CD4-positive, alpha-beta T cell treated with Interleukin-4 for 4 hours (primary cell): ENCODE measurements at regions not wholly inside any gene's neighbourhood (a gene's known extent, or its start where the extent isn't known, plus 50 kb on each side); places are given as distances from the start of the nearest gene placed in this dataset.
"Not testable (repeated sequence)": the region's sequence is repeated elsewhere in the genome, so short reads cannot be mapped to it uniquely, and the experiment has no call there.

Source experiments
- DNase-seq: peaks from one replicate; pipeline ENCODE4 v3.0.0-alpha.2; 2020

DNA sequence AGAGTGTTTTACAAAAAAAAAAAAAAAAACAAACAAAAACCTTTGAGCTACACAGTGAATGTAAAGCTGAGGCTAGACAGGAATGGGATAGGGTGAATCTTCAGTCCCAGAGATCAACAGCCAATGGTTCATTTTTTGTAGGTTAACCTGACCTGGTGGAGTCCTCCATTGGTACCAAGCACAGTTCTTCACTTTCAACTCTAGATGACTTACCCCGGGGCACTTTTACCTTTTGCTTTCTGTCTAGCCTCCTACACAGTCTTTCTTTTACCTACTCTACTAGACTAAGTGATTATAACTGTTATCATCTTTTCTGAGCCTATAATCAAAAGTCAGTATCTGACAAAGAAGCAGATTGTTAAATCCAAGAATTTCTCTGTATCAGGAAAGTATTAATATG lies 50.9 kb downstream of the ANXA2R start:
- peak; percentile 33 for DNase-seq

- DNase-seq, result no peak
Observed at GRCh38 chr5:42988568-42988967, 51.6 kb downstream of the ANXA2R start.

DNA sequence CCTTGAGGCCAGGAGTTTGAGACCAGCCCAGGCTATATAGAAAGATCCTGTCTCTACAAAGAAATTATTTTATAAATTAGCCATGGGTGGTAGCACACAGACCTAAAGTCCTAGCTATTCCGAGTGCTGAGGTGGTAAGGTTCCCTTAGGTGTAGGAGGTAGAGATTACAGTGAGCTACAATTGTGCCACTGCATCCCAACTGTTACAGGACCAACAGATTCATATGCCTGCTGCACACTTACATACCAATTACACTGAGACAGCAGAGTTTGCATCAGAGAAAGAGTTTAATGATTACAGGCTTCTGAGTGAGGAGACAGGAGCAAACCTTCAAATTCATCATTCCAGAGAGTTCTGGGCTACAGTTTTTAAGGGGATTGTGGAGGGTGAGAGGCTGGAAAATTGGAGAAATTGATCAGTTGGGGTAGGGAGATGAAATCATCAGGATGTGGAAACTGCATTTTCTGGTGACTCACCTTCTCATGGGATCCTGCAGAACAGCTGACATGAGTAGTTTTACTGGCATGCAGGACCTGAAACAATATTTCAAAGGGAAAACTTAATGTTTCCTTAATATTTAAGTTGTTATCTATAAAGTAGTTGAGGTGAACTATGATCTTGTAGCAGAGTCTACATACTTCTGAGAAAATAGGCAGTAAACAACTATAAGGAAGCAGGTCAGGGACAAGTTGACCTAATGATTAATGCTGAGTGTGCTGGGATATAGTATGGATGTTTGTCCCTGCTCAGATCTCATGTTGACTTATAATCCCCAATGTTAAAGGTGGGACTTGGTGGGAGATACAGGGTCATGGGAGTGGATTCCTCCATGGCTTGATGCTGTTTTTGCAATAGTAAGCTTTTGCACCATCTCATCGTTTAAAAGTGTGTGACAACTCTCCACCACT lies 54.7 kb downstream of the ANXA2R start:
- no peak for DNase-seq

- DNase-seq, result no peak
Observed at GRCh38 chr5:42984307-42984706, 55.8 kb downstream of the ANXA2R start.

DNA sequence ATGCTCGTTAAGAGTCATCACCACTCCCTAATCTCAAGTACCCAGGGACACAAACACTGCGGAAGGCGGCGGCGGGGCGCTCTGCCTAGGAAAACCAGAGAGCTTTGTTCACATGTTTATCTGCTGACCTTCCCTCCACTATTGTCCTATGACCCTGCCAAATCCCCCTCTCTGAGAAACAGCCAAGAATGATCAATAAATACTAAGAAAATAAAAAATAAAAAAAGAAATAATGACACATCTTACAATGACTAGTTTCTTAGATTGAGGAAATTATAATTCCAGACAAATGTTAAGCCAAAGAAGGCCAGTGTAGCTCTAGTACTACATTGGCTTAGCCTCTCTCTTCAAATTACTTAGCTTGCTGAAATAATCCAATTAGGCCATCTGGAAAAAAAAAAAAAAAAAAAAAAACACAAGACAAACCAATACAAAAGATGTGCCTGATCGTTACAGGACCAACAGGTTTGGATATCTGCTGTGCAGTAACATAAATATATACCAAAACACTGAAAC lies 58.0 kb downstream of the ANXA2R start:
- DNase-seq, result no peak

GRCh38 chr5:42981417-42982106 lies 58.6 kb downstream of the ANXA2R start:
- not testable (repeated sequence) for DNase-seq

DNA sequence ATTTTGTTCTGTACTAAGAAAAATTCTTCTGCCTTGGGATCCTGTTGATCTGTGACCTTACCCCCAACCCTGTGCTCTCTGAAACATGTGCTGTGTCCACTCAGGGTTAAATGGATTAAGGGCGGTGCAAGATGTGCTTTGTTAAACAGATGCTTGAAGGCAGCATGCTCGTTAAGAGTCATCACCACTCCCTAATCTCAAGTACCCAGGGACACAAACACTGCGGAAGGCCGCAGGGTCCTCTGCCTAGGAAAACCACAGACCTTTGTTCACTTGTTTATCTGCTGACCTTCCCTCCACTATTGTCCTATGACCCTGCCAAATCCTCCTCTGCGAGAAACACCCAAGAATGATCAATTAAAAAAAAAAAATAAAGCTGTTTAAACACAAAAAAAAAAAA lies 59.1 kb downstream of the ANXA2R start:
- not testable (repeated sequence) for DNase-seq

DNA sequence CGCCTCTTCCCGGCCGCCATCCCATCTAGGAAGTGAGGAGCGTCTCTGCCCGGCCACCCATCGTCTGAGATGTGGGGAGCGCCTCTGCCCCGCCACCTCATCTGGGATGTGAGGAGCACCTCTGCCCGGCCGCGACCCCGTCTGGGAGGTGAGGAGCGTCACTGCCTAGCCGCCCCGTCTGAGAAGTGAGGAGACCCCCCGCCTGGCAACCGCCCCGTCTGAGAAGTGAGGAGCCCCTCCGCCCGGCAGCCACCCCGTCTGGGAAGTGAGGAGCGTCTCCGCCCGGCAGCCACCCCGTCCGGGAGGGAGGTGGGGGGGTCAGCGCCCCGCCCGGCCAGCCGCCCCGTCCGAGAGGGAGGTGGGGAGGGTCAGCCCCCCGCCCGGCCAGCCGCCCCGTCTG lies 59.7 kb downstream of the ANXA2R start:
- not testable (repeated sequence) for DNase-seq

GRCh38 chr5:42979242-42979641 lies 60.9 kb downstream of the ANXA2R start:
- DNase-seq, result not testable (repeated sequence)

- DNase-seq, result no peak
Observed at GRCh38 chr5:42974536-42974935, 65.6 kb downstream of the ANXA2R start.

GRCh38 chr5:42970636-42971559 lies 69.2 kb downstream of the ANXA2R start:
- no peak for DNase-seq

DNA sequence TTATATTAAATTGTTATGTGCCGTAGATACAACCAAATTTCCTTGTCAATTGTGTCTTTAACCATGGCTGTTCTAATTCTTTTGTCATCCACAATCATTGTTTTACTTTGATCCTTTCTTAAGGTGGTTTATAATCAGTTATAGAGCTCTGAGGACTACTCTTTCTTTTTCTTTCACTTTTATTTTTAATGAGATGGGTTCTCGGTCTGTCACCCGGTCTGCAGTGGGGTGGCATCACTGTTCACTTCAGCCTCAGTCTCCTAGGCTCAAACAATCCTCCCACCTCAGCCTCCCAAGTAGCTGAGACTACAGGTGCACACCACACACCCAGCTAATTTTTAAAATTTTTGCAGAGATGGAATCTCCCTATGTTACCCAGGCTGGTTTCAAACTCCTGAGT lies 74.2 kb downstream of the ANXA2R start:
- DNase-seq, result peak; percentile 9

GRCh38 chr5:42963412-42963811 lies 76.7 kb downstream of the ANXA2R start:
- no peak for DNase-seq

GRCh38 chr5:42962124-42962523 lies 78.0 kb downstream of the ANXA2R start:
- DNase-seq, result peak; percentile 30

DNA sequence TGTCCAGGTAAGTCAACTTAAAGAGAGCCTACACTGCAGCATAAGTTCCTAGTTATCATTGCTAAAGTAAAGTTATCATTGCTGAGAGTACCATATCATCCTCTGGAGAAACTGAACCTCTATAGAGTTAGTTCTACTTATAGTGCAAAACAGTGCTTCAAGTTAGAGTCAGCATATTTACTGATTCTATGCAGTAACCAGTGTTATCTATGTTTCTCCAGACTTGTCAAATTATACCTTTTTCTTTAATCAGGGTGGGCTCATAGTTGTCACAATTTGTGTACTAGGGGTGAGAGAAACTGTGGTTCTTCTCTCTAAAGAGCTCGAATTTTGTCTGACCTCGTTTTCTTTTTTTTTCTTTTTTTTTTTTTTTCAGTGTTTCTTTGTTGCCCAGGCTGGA lies 79.6 kb downstream of the ANXA2R start:
- no peak for DNase-seq

DNA sequence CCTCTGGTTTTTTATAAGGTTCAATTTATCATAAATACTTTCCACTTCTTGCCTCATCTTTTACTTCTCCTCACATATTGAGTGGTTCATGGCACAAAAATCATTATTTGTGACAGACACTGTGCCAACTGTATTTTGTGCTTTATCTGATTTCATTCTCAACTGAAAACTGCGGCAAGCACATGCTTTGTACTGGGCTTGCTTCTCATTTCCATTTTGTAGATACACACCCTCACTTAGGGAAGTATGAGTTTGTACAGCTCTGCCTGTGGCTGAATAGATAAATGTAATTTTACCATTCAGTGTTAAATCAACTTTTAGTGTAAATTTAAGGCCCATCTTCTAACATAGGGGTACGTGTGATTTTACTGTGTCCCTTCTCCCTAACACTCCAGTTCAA lies 83.6 kb downstream of the ANXA2R start:
- DNase-seq, result no peak

GRCh38 chr5:42953041-42953440 lies 87.1 kb downstream of the ANXA2R start:
- DNase-seq, result no peak

- no peak for DNase-seq
Observed at GRCh38 chr5:42952578-42952974, 87.5 kb downstream of the ANXA2R start.

DNA sequence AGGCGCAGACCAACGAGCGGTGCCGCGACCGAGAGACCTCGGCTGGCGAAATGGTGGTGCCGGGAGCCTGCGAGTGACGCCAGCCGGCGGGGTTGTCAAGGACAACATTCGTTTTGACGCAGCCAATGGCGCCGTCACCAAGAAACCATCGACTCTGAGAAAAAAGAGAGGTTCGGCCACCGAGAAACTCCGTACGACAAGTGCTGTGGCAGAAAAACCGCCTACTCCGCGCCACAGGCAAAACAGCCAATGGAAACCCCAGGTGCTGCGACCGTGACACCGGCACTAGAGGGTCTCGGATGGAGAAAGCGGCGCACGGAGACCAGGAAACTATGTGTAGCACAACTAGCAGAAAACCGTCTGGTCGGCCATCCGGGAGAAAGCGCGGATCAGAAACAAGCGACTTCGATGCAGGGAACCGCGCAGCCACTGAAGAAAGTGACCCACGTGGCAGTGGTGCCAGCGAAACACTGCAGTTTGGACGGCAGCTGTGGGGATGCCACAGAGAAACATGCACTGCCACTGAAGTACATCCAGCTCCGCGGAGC lies 88.8 kb downstream of the ANXA2R start:
- peak; percentile 78 for DNase-seq

DNA sequence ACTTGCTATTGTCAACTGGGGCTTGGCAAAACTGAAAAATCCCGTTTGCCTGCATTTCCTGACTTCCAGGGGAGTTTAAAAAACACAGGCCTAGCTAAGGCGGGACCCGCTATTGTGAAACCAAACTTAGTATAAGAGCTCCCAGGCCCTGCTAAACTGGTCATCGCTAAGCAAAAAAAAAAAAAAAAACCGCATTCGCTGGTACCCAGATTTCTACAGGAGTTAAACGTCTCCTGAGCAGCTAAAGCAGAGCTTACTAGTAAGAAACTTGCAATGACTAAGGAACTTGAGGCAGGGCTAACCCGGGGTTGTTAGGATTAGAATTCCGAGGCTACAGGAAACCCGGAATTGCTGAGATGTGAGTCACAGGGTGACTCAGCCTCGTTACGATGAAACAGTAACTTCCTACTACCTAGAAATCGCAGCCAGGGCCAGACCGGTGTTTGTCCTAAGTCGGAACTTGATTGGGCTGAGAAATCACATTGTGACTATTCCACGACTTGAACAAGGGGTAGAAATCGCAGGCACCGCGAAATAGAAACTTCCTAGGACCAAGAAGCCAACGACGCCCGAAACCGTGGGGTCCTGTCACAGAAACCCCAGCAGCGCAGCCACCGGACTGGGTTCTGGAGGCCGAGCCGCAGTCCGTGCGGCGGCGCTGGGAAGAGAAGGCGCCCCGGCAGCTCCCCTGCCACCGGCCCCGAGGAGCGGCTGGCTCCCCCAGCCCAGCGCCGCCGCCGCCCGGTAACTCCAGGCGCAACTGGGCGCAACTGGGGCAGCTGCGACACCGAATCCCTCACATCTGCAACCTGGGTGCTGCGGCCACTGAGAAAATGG lies 89.4 kb downstream of the ANXA2R start:
- peak; percentile 93 for DNase-seq

DNA sequence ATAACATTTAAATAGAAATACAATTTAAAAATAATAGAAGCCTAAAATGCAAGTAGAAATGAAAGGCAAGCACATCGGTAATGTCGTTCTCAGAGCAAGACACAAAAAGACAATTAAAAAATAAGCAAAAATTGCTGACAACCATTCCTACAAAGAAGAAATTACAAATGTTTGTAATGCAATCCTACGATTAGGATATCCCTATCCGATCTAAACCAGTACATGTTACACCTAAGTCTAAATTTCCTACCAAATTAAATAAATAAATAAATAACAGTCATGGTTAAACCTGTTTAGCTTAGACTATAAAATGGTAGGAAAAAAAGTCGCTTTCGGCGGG lies 90.0 kb downstream of the ANXA2R start:
- no peak for DNase-seq
